ENCODE measurements at regions not wholly inside any gene's neighbourhood (a gene's known extent, or its start where the extent isn't known, plus 50 kb on each side); places are given as distances from the start of the nearest gene placed in this dataset.

GRCh38 chr17:73878923-73879322 is 234.7 kb upstream of the SDK2 start:
- WGBS, 2 donors (ENCODE audit: low coverage in 1 of 2): 89% methylated on average over 14 of the region's 14 CpGs; no CpG with 5 or more reads in 1 of the 2 donors
- TF ChIP-seq, protein P1, sequence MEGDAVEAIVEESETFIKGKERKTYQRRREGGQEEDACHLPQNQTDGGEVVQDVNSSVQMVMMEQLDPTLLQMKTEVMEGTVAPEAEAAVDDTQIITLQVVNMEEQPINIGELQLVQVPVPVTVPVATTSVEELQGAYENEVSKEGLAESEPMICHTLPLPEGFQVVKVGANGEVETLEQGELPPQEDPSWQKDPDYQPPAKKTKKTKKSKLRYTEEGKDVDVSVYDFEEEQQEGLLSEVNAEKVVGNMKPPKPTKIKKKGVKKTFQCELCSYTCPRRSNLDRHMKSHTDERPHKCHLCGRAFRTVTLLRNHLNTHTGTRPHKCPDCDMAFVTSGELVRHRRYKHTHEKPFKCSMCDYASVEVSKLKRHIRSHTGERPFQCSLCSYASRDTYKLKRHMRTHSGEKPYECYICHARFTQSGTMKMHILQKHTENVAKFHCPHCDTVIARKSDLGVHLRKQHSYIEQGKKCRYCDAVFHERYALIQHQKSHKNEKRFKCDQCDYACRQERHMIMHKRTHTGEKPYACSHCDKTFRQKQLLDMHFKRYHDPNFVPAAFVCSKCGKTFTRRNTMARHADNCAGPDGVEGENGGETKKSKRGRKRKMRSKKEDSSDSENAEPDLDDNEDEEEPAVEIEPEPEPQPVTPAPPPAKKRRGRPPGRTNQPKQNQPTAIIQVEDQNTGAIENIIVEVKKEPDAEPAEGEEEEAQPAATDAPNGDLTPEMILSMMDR (IDR thresholded peaks at IDR 0.05): no peak
- no peak for TF ChIP-seq POLR2AphosphoS5 (IDR thresholded peaks at IDR 0.05)
- no peaks in the 10 kb centered on the region for H3K9me3 ChIP-seq
- peaks cover 12% of the 10 kb centered on the region for H3K27me3 ChIP-seq
- intact Hi-C loops (cut with DNase I; ENCODE audit: low total_unique reads) (no loop called here), in situ Hi-C loops (cut with MboI; ENCODE audit: low pct_ligation_motif_present in 1 of 4, low pct_unique_long_range_greater_than_20kb in 1 of 4, low sequenced_read_pairs in 3 of 4) (no loop called here)
- DNase-seq: no peak
- no peaks in the 10 kb centered on the region for H3K4me1 ChIP-seq
- no peak overlapping the region for H3K27ac ChIP-seq
- H3K4me3 ChIP-seq: no peak overlapping the region
- H3K36me3 ChIP-seq: no peaks in the 10 kb centered on the region

DNA sequence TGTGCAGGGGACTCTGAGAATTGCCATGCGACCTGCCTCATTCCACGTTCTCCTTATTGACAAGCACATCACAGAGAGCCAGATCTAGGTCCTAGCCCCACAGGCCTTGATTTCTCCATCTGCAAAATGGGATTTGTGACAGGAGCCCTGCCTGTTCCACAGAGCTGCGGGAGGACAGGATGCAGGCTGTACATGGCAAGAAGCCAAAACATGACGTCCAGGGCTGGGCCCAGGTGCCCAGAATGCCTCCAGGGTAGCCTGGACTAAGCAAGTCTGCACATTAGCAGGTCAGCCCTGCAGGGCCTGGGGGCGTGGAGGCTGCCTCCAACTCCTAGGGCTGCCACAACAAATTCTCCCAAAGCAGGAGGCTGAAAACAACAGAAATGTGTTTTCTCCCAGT is 235.7 kb upstream of the SDK2 start:
- TF ChIP-seq, protein P1 (IDR thresholded peaks at IDR 0.05): no peak
- TF ChIP-seq EP300 (IDR thresholded peaks at IDR 0.05; ENCODE audit: low read depth) (no peak), POLR2A (IDR thresholded peaks at IDR 0.05) (no peak), POLR2AphosphoS5 (IDR thresholded peaks at IDR 0.05) (no peak)
- no peak overlapping the region for H3K27ac ChIP-seq
- DNase-seq: no peak
- no peaks in the 10 kb centered on the region for H3K36me3 ChIP-seq
- intact Hi-C loops (cut with DNase I; ENCODE audit: low total_unique reads) (no loop called here), in situ Hi-C loops (cut with MboI; ENCODE audit: low pct_ligation_motif_present in 1 of 4, low pct_unique_long_range_greater_than_20kb in 1 of 4, low sequenced_read_pairs in 3 of 4) (no loop called here)
- 65% methylated on average over 5 of the region's 5 CpGs; no CpG with 5 or more reads in 1 of the 2 donors for WGBS, 2 donors (ENCODE audit: low coverage in 1 of 2)
- peaks cover 19% of the 10 kb centered on the region for H3K27me3 ChIP-seq
- no peaks in the 10 kb centered on the region for H3K9me3 ChIP-seq
- no peaks in the 10 kb centered on the region for H3K4me1 ChIP-seq
- H3K4me3 ChIP-seq: no peak overlapping the region

- 40 to 43% methylated on average over 2 to 5 of the region's 5 CpGs for WGBS, 2 donors (ENCODE audit: low coverage in 1 of 2)
- no peaks in the 10 kb centered on the region for H3K36me3 ChIP-seq
- DNase-seq: no peak
- TF ChIP-seq, protein P1 (IDR thresholded peaks at IDR 0.05): no peak
- TF ChIP-seq EP300 (IDR thresholded peaks at IDR 0.05; ENCODE audit: low read depth): no peak
- no peak for TF ChIP-seq POLR2A (IDR thresholded peaks at IDR 0.05)
- TF ChIP-seq POLR2AphosphoS5 (IDR thresholded peaks at IDR 0.05): no peak
- in situ Hi-C loops (cut with MboI; ENCODE audit: low pct_ligation_motif_present in 1 of 4, low pct_unique_long_range_greater_than_20kb in 1 of 4, low sequenced_read_pairs in 3 of 4) (no loop called here), intact Hi-C loops (cut with DNase I; ENCODE audit: low total_unique reads) (no loop called here)
- peaks cover 19% of the 10 kb centered on the region for H3K27me3 ChIP-seq
- no peak overlapping the region for H3K4me3 ChIP-seq
- no peaks in the 10 kb centered on the region for H3K9me3 ChIP-seq
- no peaks in the 10 kb centered on the region for H3K4me1 ChIP-seq
- no peak overlapping the region for H3K27ac ChIP-seq
Observed at GRCh38 chr17:73882590-73882989, 238.3 kb upstream of the SDK2 start.

GRCh38 chr17:73883175-73883574 is 238.9 kb upstream of the SDK2 start:
- 70 to 90% methylated on average over 2 to 10 of the region's 10 CpGs for WGBS, 2 donors (ENCODE audit: low coverage in 1 of 2)

More at GRCh38 chr17:73883175-73883574, 238.9 kb upstream of the SDK2 start:
- Histone ChIP-seq H3K36me3 (no peaks in the 10 kb centered on the region), H3K27me3 (peaks cover 19% of the 10 kb centered on the region), H3K4me3 (no peak overlapping the region), H3K27ac (no peak overlapping the region), H3K4me1 (no peaks in the 10 kb centered on the region), H3K9me3 (no peaks in the 10 kb centered on the region)
- intact Hi-C loops (cut with DNase I; ENCODE audit: low total_unique reads) (no loop called here), in situ Hi-C loops (cut with MboI; ENCODE audit: low pct_ligation_motif_present in 1 of 4, low pct_unique_long_range_greater_than_20kb in 1 of 4, low sequenced_read_pairs in 3 of 4) (no loop called here)
- DNase-seq: no peak
- TF ChIP-seq EP300 (IDR thresholded peaks at IDR 0.05; ENCODE audit: low read depth) (no peak), POLR2A (IDR thresholded peaks at IDR 0.05) (no peak), POLR2AphosphoS5 (IDR thresholded peaks at IDR 0.05) (no peak)
- TF ChIP-seq, protein P1 (IDR thresholded peaks at IDR 0.05): no peak

Data from transverse colon (tissue), 4 donors.